SK-N-DZ (cell line): ENCODE measurements at regions not wholly inside any gene's neighbourhood (a gene's known extent, or its start where the extent isn't known, plus 50 kb on each side); places are given as distances from the start of the nearest gene placed in this dataset.

Experiments
- DNase-seq: peaks from one replicate; pipeline ENCODE4 v3.0.0-alpha.2; 2015; ENCODE audit warnings: low spot score

- DNase-seq: no peak
These were observed 387.8 kb downstream of the AEBP2 start for GRCh38 chr12:19826980-19827550.

GRCh38 chr12:19829100-19829853 is 390.0 kb downstream of the AEBP2 start:
- DNase-seq: no peak

- DNase-seq: no peak
These were observed 391.2 kb downstream of the AEBP2 start for GRCh38 chr12:19830446-19830845.

- no peak for DNase-seq
These were observed 394.6 kb downstream of the AEBP2 start for GRCh38 chr12:19833775-19834501.

- DNase-seq: no peak
These were observed 395.3 kb downstream of the AEBP2 start for GRCh38 chr12:19834592-19834991.

- no peak for DNase-seq
These were observed 396.8 kb downstream of the AEBP2 start for GRCh38 chr12:19836056-19836455.

GRCh38 chr12:19836456-19836855 is 397.2 kb downstream of the AEBP2 start:
- DNase-seq: no peak

- no peak for DNase-seq
These were observed 398.3 kb downstream of the AEBP2 start for GRCh38 chr12:19837543-19837942.

- DNase-seq: no peak
These were observed 402.2 kb downstream of the AEBP2 start for GRCh38 chr12:19841451-19841850.

- DNase-seq: no peak
These were observed 402.8 kb downstream of the AEBP2 start for GRCh38 chr12:19842116-19842515.

GRCh38 chr12:19844224-19844623 is 404.9 kb downstream of the AEBP2 start:
- DNase-seq: no peak

GRCh38 chr12:19846574-19846973 is 407.3 kb downstream of the AEBP2 start:
- DNase-seq: no peak

- no peak for DNase-seq
These were observed 408.2 kb downstream of the AEBP2 start for GRCh38 chr12:19847294-19848059.

GRCh38 chr12:19848421-19848820 is 409.1 kb downstream of the AEBP2 start:
- no peak for DNase-seq

GRCh38 chr12:19849208-19849607 is 409.9 kb downstream of the AEBP2 start:
- no peak for DNase-seq

- no peak for DNase-seq
These were observed 411.2 kb downstream of the AEBP2 start for GRCh38 chr12:19850346-19851065.

GRCh38 chr12:19852100-19852855 is 413.0 kb downstream of the AEBP2 start:
- no peak for DNase-seq

- no peak for DNase-seq
These were observed 416.6 kb downstream of the AEBP2 start for GRCh38 chr12:19855851-19856250.

- no peak for DNase-seq
These were observed 417.1 kb downstream of the AEBP2 start for GRCh38 chr12:19856389-19856788.

- DNase-seq: no peak
These were observed 417.9 kb downstream of the AEBP2 start for GRCh38 chr12:19857204-19857603.

GRCh38 chr12:19867151-19867550 is 427.9 kb downstream of the AEBP2 start:
- no peak for DNase-seq
